ENCODE measurements at regions not wholly inside any gene's neighbourhood (a gene's known extent, or its start where the extent isn't known, plus 50 kb on each side); places are given as distances from the start of the nearest gene placed in this dataset.

GRCh38 chr9:13360188-13360587 lies 80.7 kb upstream of the MPDZ start:
- Mint-ChIP-seq H3K36me3 (no peaks in the 10 kb centered on the region), H3K4me1 (ENCODE audit: unreplicated experiment) (peaks cover 8% of the 10 kb centered on the region), H3K27me3 (no peaks in the 10 kb centered on the region), H3K9me3 (no peaks in the 10 kb centered on the region), H3K4me3 (no peak overlapping the region), H3K27ac (no peak overlapping the region)
- no peak for TF ChIP-seq CTCF (conservative IDR thresholded peaks at IDR 0.05)
- no peak for DNase-seq (ENCODE audit: extremely low spot score, unreplicated experiment)

- H3K27ac Mint-ChIP-seq, result no peak overlapping the region
Measured at GRCh38 chr9:13358128-13358527, 78.6 kb upstream of the MPDZ start.

DNA sequence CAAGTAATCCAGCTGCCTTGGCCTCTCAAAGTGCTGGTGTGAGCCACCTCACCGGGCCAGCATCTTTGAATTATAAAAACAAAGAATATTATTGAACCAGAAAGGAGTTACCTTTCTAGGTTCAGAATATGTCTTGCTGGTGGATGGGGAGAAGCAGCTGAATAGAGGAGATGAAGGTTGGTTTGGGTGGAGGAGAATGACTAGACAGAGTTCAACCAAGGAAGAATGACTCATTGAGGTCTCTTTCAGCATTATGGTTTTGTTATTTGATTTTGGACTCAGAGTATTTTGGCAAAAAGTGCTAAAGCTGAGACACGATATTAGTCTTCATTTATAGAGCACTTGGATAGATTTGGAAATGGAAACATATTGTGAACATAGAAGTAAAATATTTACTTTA lies 75.2 kb upstream of the MPDZ start:
- H3K4me3 Mint-ChIP-seq, result no peak overlapping the region
- no peak for DNase-seq (ENCODE audit: extremely low spot score, unreplicated experiment)
- no peaks in the 10 kb centered on the region for H3K36me3 Mint-ChIP-seq
- TF ChIP-seq CTCF (conservative IDR thresholded peaks at IDR 0.05), result no peak
- H3K4me1 Mint-ChIP-seq (ENCODE audit: unreplicated experiment), result peaks cover 3% of the 10 kb centered on the region
- H3K9me3 Mint-ChIP-seq, result no peaks in the 10 kb centered on the region
- no peak overlapping the region for H3K27ac Mint-ChIP-seq
- H3K27me3 Mint-ChIP-seq, result no peaks in the 10 kb centered on the region

More at GRCh38 chr9:13358128-13358527, 78.6 kb upstream of the MPDZ start:
- no peak for TF ChIP-seq CTCF (conservative IDR thresholded peaks at IDR 0.05)
- no peak overlapping the region for H3K4me3 Mint-ChIP-seq
- no peaks in the 10 kb centered on the region for H3K27me3 Mint-ChIP-seq
- no peak for DNase-seq (ENCODE audit: extremely low spot score, unreplicated experiment)
- no peaks in the 10 kb centered on the region for H3K9me3 Mint-ChIP-seq
- H3K4me1 Mint-ChIP-seq (ENCODE audit: unreplicated experiment), result no peaks in the 10 kb centered on the region
- no peaks in the 10 kb centered on the region for H3K36me3 Mint-ChIP-seq

DNA sequence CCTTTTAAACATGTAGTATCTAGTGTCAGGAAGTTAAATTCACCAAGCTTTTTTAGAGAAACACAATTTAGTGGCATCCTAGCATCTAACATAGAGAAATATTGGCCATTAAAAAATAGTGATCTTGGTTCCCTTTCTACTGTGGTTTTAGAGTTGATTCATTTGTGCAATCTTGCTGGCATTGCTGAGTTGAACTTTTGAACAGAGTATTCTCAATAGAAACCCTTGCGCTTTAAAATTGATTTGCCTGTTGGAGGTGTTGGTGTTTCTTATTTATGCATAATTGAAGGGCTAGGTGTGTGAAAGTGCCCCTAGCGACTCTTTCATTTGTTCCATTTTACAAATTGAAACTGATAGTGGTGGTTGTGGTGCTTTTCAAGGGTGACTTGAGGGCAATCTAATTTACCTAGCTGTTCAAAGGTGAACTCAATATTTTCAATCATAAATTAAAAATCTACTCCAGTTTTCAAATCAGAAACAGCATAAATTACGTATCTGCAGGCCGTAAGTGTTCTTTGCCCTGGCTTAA lies 73.0 kb upstream of the MPDZ start:
- no peak overlapping the region for H3K27ac Mint-ChIP-seq
- DNase-seq (ENCODE audit: extremely low spot score, unreplicated experiment), result no peak
- H3K4me1 Mint-ChIP-seq (ENCODE audit: unreplicated experiment), result peaks cover 3% of the 10 kb centered on the region
- no peak overlapping the region for H3K4me3 Mint-ChIP-seq
- no peaks in the 10 kb centered on the region for H3K36me3 Mint-ChIP-seq
- no peaks in the 10 kb centered on the region for H3K27me3 Mint-ChIP-seq
- H3K9me3 Mint-ChIP-seq, result no peaks in the 10 kb centered on the region
- no peak for TF ChIP-seq CTCF (conservative IDR thresholded peaks at IDR 0.05)

GRCh38 chr9:13351778-13352386 lies 72.4 kb upstream of the MPDZ start:
- DNase-seq (ENCODE audit: extremely low spot score, unreplicated experiment), result no peak
- Mint-ChIP-seq H3K9me3 (no peaks in the 10 kb centered on the region), H3K4me1 (ENCODE audit: unreplicated experiment) (peaks cover 3% of the 10 kb centered on the region), H3K36me3 (no peaks in the 10 kb centered on the region), H3K27me3 (no peaks in the 10 kb centered on the region), H3K4me3 (no peak overlapping the region), H3K27ac (no peak overlapping the region)
- TF ChIP-seq CTCF (conservative IDR thresholded peaks at IDR 0.05), result peak; percentile 86
